ENCODE measurements at regions not wholly inside any gene's neighbourhood (a gene's known extent, or its start where the extent isn't known, plus 50 kb on each side); places are given as distances from the start of the nearest gene placed in this dataset.

GRCh38 chr4:59126159-59126558 lies 2016.0 kb upstream of the IGFBP7 start:
- H3K9me2 ChIP-seq (replicated peaks; ENCODE audit: low read depth, low read length), result no peaks in the 10 kb centered on the region
- H3K36me3 ChIP-seq (ENCODE audit: insufficient read depth, low read length), result no peaks in the 10 kb centered on the region
- no peak overlapping the region for H3K4me3 ChIP-seq (ENCODE audit: low read length, poor library complexity, severe bottlenecking)
- TF ChIP-seq EZH2phosphoT487 (IDR thresholded peaks at IDR 0.05; ENCODE audit: borderline replicate concordance), result no peak
- no peak for TF ChIP-seq CTCF (conservative IDR thresholded peaks at IDR 0.05; ENCODE audit: low read length)
- H3K9me3 ChIP-seq (ENCODE audit: insufficient read depth, low read depth, low read length), result no peaks in the 10 kb centered on the region
- H3K4me2 ChIP-seq (ENCODE audit: low read depth, low read length, poor library complexity, severe bottlenecking), result no peak overlapping the region
- no peak overlapping the region for H2AFZ ChIP-seq (ENCODE audit: low read length)
- no peaks in the 10 kb centered on the region for H3K4me1 ChIP-seq (ENCODE audit: insufficient read depth, low read length, poor library complexity, severe bottlenecking)
- no peaks in the 10 kb centered on the region for H3K79me2 ChIP-seq (ENCODE audit: insufficient read depth, low read length)
- no peaks in the 10 kb centered on the region for H4K20me1 ChIP-seq (ENCODE audit: insufficient read depth, low read length, poor library complexity, severe bottlenecking)
- no peak overlapping the region for H3K9ac ChIP-seq (ENCODE audit: low read depth, low read length, poor library complexity, severe bottlenecking)
- H3F3A ChIP-seq (ENCODE audit: low read depth), result no peaks in the 10 kb centered on the region
- H3K27me3 ChIP-seq (ENCODE audit: insufficient read depth, low read length, poor library complexity, severe bottlenecking), result no peaks in the 10 kb centered on the region

GRCh38 chr4:59127006-59127405 lies 2016.8 kb upstream of the IGFBP7 start:
- H3K27me3 ChIP-seq (ENCODE audit: insufficient read depth, low read length, poor library complexity, severe bottlenecking), result no peaks in the 10 kb centered on the region
- no peaks in the 10 kb centered on the region for H3F3A ChIP-seq (ENCODE audit: low read depth)
- TF ChIP-seq CTCF (conservative IDR thresholded peaks at IDR 0.05; ENCODE audit: low read length) (no peak), EZH2phosphoT487 (IDR thresholded peaks at IDR 0.05; ENCODE audit: borderline replicate concordance) (no peak)
- no peak overlapping the region for H2AFZ ChIP-seq (ENCODE audit: low read length)
- no peak overlapping the region for H3K4me2 ChIP-seq (ENCODE audit: low read depth, low read length, poor library complexity, severe bottlenecking)
- H3K4me3 ChIP-seq (ENCODE audit: low read length, poor library complexity, severe bottlenecking), result no peak overlapping the region
- no peaks in the 10 kb centered on the region for H3K79me2 ChIP-seq (ENCODE audit: insufficient read depth, low read length)
- no peaks in the 10 kb centered on the region for H3K9me2 ChIP-seq (replicated peaks; ENCODE audit: low read depth, low read length)
- no peaks in the 10 kb centered on the region for H3K36me3 ChIP-seq (ENCODE audit: insufficient read depth, low read length)
- H3K4me1 ChIP-seq (ENCODE audit: insufficient read depth, low read length, poor library complexity, severe bottlenecking), result no peaks in the 10 kb centered on the region
- no peaks in the 10 kb centered on the region for H3K9me3 ChIP-seq (ENCODE audit: insufficient read depth, low read depth, low read length)
- no peaks in the 10 kb centered on the region for H4K20me1 ChIP-seq (ENCODE audit: insufficient read depth, low read length, poor library complexity, severe bottlenecking)
- no peak overlapping the region for H3K9ac ChIP-seq (ENCODE audit: low read depth, low read length, poor library complexity, severe bottlenecking)

GRCh38 chr4:59127743-59128142 lies 2017.6 kb upstream of the IGFBP7 start:
- no peak overlapping the region for H2AFZ ChIP-seq (ENCODE audit: low read length)

More at GRCh38 chr4:59127743-59128142, 2017.6 kb upstream of the IGFBP7 start:
- Histone ChIP-seq H3K36me3 (ENCODE audit: insufficient read depth, low read length) (no peaks in the 10 kb centered on the region), H3K4me3 (ENCODE audit: low read length, poor library complexity, severe bottlenecking) (no peak overlapping the region), H3K79me2 (ENCODE audit: insufficient read depth, low read length) (no peaks in the 10 kb centered on the region), H3K4me2 (ENCODE audit: low read depth, low read length, poor library complexity, severe bottlenecking) (no peak overlapping the region), H3K9me2 (replicated peaks; ENCODE audit: low read depth, low read length) (no peaks in the 10 kb centered on the region), H4K20me1 (ENCODE audit: insufficient read depth, low read length, poor library complexity, severe bottlenecking) (no peaks in the 10 kb centered on the region), H3K9ac (ENCODE audit: low read depth, low read length, poor library complexity, severe bottlenecking) (no peak overlapping the region), H3F3A (ENCODE audit: low read depth) (no peaks in the 10 kb centered on the region), H3K9me3 (ENCODE audit: insufficient read depth, low read depth, low read length) (no peaks in the 10 kb centered on the region), H3K4me1 (ENCODE audit: insufficient read depth, low read length, poor library complexity, severe bottlenecking) (no peaks in the 10 kb centered on the region), H3K27me3 (ENCODE audit: insufficient read depth, low read length, poor library complexity, severe bottlenecking) (no peaks in the 10 kb centered on the region)
- TF ChIP-seq CTCF (conservative IDR thresholded peaks at IDR 0.05; ENCODE audit: low read length), result no peak
- no peak for TF ChIP-seq EZH2phosphoT487 (IDR thresholded peaks at IDR 0.05; ENCODE audit: borderline replicate concordance)
